Muscle layer of colon (tissue), 2 donors: ENCODE measurements at regions not wholly inside any gene's neighbourhood (a gene's known extent, or its start where the extent isn't known, plus 50 kb on each side); places are given as distances from the start of the nearest gene placed in this dataset.

Experiments
- H3K27ac ChIP-seq: one replicate; pipeline ENCODE4 v1.7.0; 2013; ENCODE audit warnings: low read depth, mild to moderate bottlenecking, low read length, moderate library complexity
- H3K27me3 ChIP-seq, 2 donors: one replicate each; pipeline ENCODE4 v1.7.0; 2013; ENCODE audit warnings: low read length in 2 of 2, mild to moderate bottlenecking in 2 of 2; ENCODE audit not compliant: insufficient read depth in 2 of 2, control insufficient read depth in 1 of 2
- H3K36me3 ChIP-seq: one replicate; pipeline ENCODE4 v1.7.0; 2013; ENCODE audit warnings: mild to moderate bottlenecking, low read length; ENCODE audit not compliant: insufficient read depth
- H3K4me1 ChIP-seq: one replicate; pipeline ENCODE4 v1.7.0; 2013; ENCODE audit warnings: mild to moderate bottlenecking, low read length; ENCODE audit not compliant: insufficient read depth
- H3K4me3 ChIP-seq, 2 donors: one replicate each; pipeline ENCODE4 v1.7.0; 2013; ENCODE audit warnings: low read length in 2 of 2, low read depth in 1 of 2, mild to moderate bottlenecking in 1 of 2, moderate library complexity in 1 of 2
- H3K9ac ChIP-seq: one replicate; pipeline ENCODE4 v1.7.0; 2013; ENCODE audit warnings: low read length
- H3K9me3 ChIP-seq: one replicate; pipeline ENCODE4 v1.7.0; 2013; ENCODE audit warnings: mild to moderate bottlenecking, low read length
- donor health status: abdominal sarcoma.
- donor health status: Adenocarcinoma of cecum.

- Histone ChIP-seq H3K27ac (no peak overlapping the region), H3K27me3 (no peaks in the 10 kb centered on the region), H3K36me3 (no peaks in the 10 kb centered on the region), H3K9ac (no peak overlapping the region), H3K9me3 (no peaks in the 10 kb centered on the region), H3K4me1 (peaks cover 18% of the 10 kb centered on the region), H3K4me3 (no peak overlapping the region)
Measured at GRCh38 chr11:115705200-115705599, 201.0 kb upstream of the CADM1 start.

- Histone ChIP-seq H3K27me3 (no peaks in the 10 kb centered on the region), H3K4me3 (no peak overlapping the region), H3K4me1 (peaks cover 21% of the 10 kb centered on the region), H3K9ac (no peak overlapping the region), H3K27ac (no peak overlapping the region), H3K36me3 (no peaks in the 10 kb centered on the region), H3K9me3 (no peaks in the 10 kb centered on the region)
Measured at GRCh38 chr11:115700981-115701875, 197.0 kb upstream of the CADM1 start.

- no peaks in the 10 kb centered on the region for H3K27me3 ChIP-seq
- no peaks in the 10 kb centered on the region for H3K36me3 ChIP-seq
- H3K4me3 ChIP-seq: no peak overlapping the region
- H3K9me3 ChIP-seq: no peaks in the 10 kb centered on the region
- peak overlapping the region; percentile 30 for H3K27ac ChIP-seq
- peaks cover 26% of the 10 kb centered on the region for H3K4me1 ChIP-seq
- H3K9ac ChIP-seq: no peak overlapping the region
Measured at GRCh38 chr11:115700496-115700895, 196.3 kb upstream of the CADM1 start.

GRCh38 chr11:115699733-115700132, 195.5 kb upstream of the CADM1 start:
- peaks cover 26% of the 10 kb centered on the region for H3K4me1 ChIP-seq
- no peaks in the 10 kb centered on the region for H3K36me3 ChIP-seq
- H3K9ac ChIP-seq: no peak overlapping the region
- H3K9me3 ChIP-seq: no peaks in the 10 kb centered on the region
- H3K27me3 ChIP-seq: no peaks in the 10 kb centered on the region
- no peak overlapping the region for H3K4me3 ChIP-seq
- peak overlapping the region; percentile 30 for H3K27ac ChIP-seq

GRCh38 chr11:115699326-115699725, 195.1 kb upstream of the CADM1 start:
- Histone ChIP-seq H3K4me3 (no peak overlapping the region), H3K27me3 (no peaks in the 10 kb centered on the region), H3K36me3 (no peaks in the 10 kb centered on the region), H3K9ac (no peak overlapping the region), H3K27ac (peak overlapping the region; percentile 26), H3K9me3 (no peaks in the 10 kb centered on the region), H3K4me1 (peaks cover 26% of the 10 kb centered on the region)

- Histone ChIP-seq H3K9me3 (no peaks in the 10 kb centered on the region), H3K27ac (no peak overlapping the region), H3K27me3 (no peaks in the 10 kb centered on the region), H3K9ac (no peak overlapping the region), H3K4me3 (no peak overlapping the region), H3K36me3 (no peaks in the 10 kb centered on the region), H3K4me1 (peaks cover 26% of the 10 kb centered on the region)
Measured at GRCh38 chr11:115698243-115698642, 194.0 kb upstream of the CADM1 start.

GRCh38 chr11:115696563-115696962, 192.3 kb upstream of the CADM1 start:
- Histone ChIP-seq H3K36me3 (no peaks in the 10 kb centered on the region), H3K4me1 (peaks cover 26% of the 10 kb centered on the region), H3K27ac (no peak overlapping the region), H3K9ac (no peak overlapping the region), H3K27me3 (no peaks in the 10 kb centered on the region), H3K4me3 (no peak overlapping the region), H3K9me3 (no peaks in the 10 kb centered on the region)

GRCh38 chr11:115695677-115696364, 191.6 kb upstream of the CADM1 start:
- H3K27ac ChIP-seq: no peak overlapping the region
- H3K9me3 ChIP-seq: no peaks in the 10 kb centered on the region
- H3K36me3 ChIP-seq: no peaks in the 10 kb centered on the region
- H3K27me3 ChIP-seq: no peaks in the 10 kb centered on the region
- no peak overlapping the region for H3K9ac ChIP-seq
- peaks cover 26% of the 10 kb centered on the region for H3K4me1 ChIP-seq
- no peak overlapping the region for H3K4me3 ChIP-seq

GRCh38 chr11:115693002-115693401, 188.8 kb upstream of the CADM1 start:
- H3K36me3 ChIP-seq: no peaks in the 10 kb centered on the region
- no peaks in the 10 kb centered on the region for H3K9me3 ChIP-seq
- H3K4me1 ChIP-seq: peaks cover 11% of the 10 kb centered on the region

GRCh38 chr11:115691030-115691429, 186.8 kb upstream of the CADM1 start:
- Histone ChIP-seq H3K9me3 (no peaks in the 10 kb centered on the region), H3K9ac (no peak overlapping the region), H3K27ac (no peak overlapping the region), H3K36me3 (no peaks in the 10 kb centered on the region), H3K27me3 (no peaks in the 10 kb centered on the region), H3K4me3 (no peak overlapping the region), H3K4me1 (peaks cover 3% of the 10 kb centered on the region)

More at GRCh38 chr11:115693002-115693401, 188.8 kb upstream of the CADM1 start:
- H3K27ac ChIP-seq: no peak overlapping the region
- no peak overlapping the region for H3K4me3 ChIP-seq
- H3K9ac ChIP-seq: no peak overlapping the region
- no peaks in the 10 kb centered on the region for H3K27me3 ChIP-seq

GRCh38 chr11:115687934-115688333, 183.7 kb upstream of the CADM1 start:
- H3K27me3 ChIP-seq: no peaks in the 10 kb centered on the region

More at GRCh38 chr11:115687934-115688333, 183.7 kb upstream of the CADM1 start:
- no peaks in the 10 kb centered on the region for H3K9me3 ChIP-seq
- no peaks in the 10 kb centered on the region for H3K4me1 ChIP-seq
- no peak overlapping the region for H3K4me3 ChIP-seq
- H3K9ac ChIP-seq: no peak overlapping the region
- H3K27ac ChIP-seq: no peak overlapping the region
- H3K36me3 ChIP-seq: no peaks in the 10 kb centered on the region
